ENCODE measurements at regions not wholly inside any gene's neighbourhood (a gene's known extent, or its start where the extent isn't known, plus 50 kb on each side); places are given as distances from the start of the nearest gene placed in this dataset.

- TF ChIP-seq POLR2AphosphoS5 (IDR thresholded peaks at IDR 0.05) (no peak), EP300 (IDR thresholded peaks at IDR 0.05) (no peak), CTCF (IDR thresholded peaks at IDR 0.05) (no peak)
These were observed 102.5 kb downstream of the EBNA1BP2 start for GRCh38 chr1:43069461-43070050.
